Mesenchymal stem cell (in vitro differentiated cells and primary cell): ENCODE measurements at regions not wholly inside any gene's neighbourhood (a gene's known extent, or its start where the extent isn't known, plus 50 kb on each side); places are given as distances from the start of the nearest gene placed in this dataset.
A peak's percentile ranks its signal among the peaks of the same experiment; 100 is the strongest.

ENCODE experiments used
- DNase-seq: peaks from one replicate; pipeline ENCODE4 v3.0.0-alpha.2; 2013
- H2AFZ ChIP-seq: one replicate; pipeline ENCODE4 v1.6.1; 2013; ENCODE audit warnings: low read depth, mild to moderate bottlenecking, control low read depth, inconsistent platforms, low read length, moderate library complexity
- H2AK5ac ChIP-seq: 2 replicates; pipeline ENCODE4 v1.6.1; 2013; ENCODE audit warnings: low read length, moderate library complexity, mild to moderate bottlenecking, inconsistent platforms; ENCODE audit not compliant: severe bottlenecking
- H2BK120ac ChIP-seq: one replicate; pipeline ENCODE4 v1.6.1; 2013; ENCODE audit warnings: low read depth, mild to moderate bottlenecking, inconsistent platforms, low read length, moderate library complexity
- H2BK12ac ChIP-seq, 2 experiments: one replicate each; pipeline ENCODE4 v1.6.1; 2013; ENCODE audit warnings: inconsistent platforms in 2 of 2, low read length in 2 of 2, mild to moderate bottlenecking in 2 of 2, moderate library complexity in 2 of 2, control low read depth in 1 of 2
- H2BK15ac ChIP-seq: one replicate; pipeline ENCODE4 v1.6.1; 2013; ENCODE audit warnings: mild to moderate bottlenecking, low read depth, inconsistent platforms; ENCODE audit not compliant: poor library complexity, severe bottlenecking
- H2BK5ac ChIP-seq: 2 replicates; pipeline ENCODE4 v1.6.1; 2013; ENCODE audit warnings: low read depth, mild to moderate bottlenecking, low read length, control low read depth, inconsistent platforms; ENCODE audit not compliant: poor library complexity, severe bottlenecking
- H3K14ac ChIP-seq, 2 experiments: one replicate each; pipeline ENCODE4 v1.6.1; 2013; ENCODE audit warnings: inconsistent platforms in 2 of 2, low read length in 2 of 2, control low read depth in 1 of 2, mild to moderate bottlenecking in 1 of 2, moderate library complexity in 1 of 2
- H3K18ac ChIP-seq, 2 experiments: one replicate each; pipeline ENCODE4 v1.6.1; 2013; ENCODE audit warnings: inconsistent platforms in 2 of 2, low read length in 2 of 2, control low read depth in 1 of 2, low read depth in 1 of 2, mild to moderate bottlenecking in 1 of 2
- H3K23ac ChIP-seq, 2 experiments: one replicate each; pipeline ENCODE4 v1.6.1; 2013; ENCODE audit warnings: inconsistent platforms in 2 of 2, low read length in 2 of 2, mild to moderate bottlenecking in 2 of 2, moderate library complexity in 2 of 2, control low read depth in 1 of 2
- H3K27ac ChIP-seq: 2 replicates; pipeline ENCODE4 v1.5.1; 2013; ENCODE audit warnings: mild to moderate bottlenecking, moderate library complexity, low read length, control low read depth, inconsistent platforms; ENCODE audit not compliant: poor library complexity, severe bottlenecking
- H3K27me3 ChIP-seq, 2 experiments: 2 replicates each; pipeline versions ENCODE4 v1.6.1 to v1.7.0; 2013; ENCODE audit warnings: low read length in 2 of 2, mild to moderate bottlenecking in 2 of 2, moderate library complexity in 2 of 2, control low read depth in 1 of 2, inconsistent platforms in 1 of 2; ENCODE audit not compliant: control insufficient read depth in 1 of 2, insufficient read depth in 1 of 2
- H3K36me3 ChIP-seq, 2 experiments: 2 replicates each; pipeline versions ENCODE4 v1.6.1 to v1.7.0; 2013; ENCODE audit warnings: low read length in 2 of 2, control low read depth in 1 of 2, inconsistent platforms in 1 of 2, low read depth in 1 of 2, mild to moderate bottlenecking in 1 of 2; ENCODE audit not compliant: insufficient read depth in 2 of 2, control insufficient read depth in 1 of 2
- H3K4ac ChIP-seq, 2 experiments: one replicate each; pipeline ENCODE4 v1.6.1; 2013; ENCODE audit warnings: inconsistent platforms in 2 of 2, low read length in 2 of 2, mild to moderate bottlenecking in 2 of 2, moderate library complexity in 2 of 2, control low read depth in 1 of 2, low read depth in 1 of 2
- H3K4me1 ChIP-seq: 2 replicates; pipeline ENCODE4 v1.6.1; 2013; ENCODE audit warnings: low read depth, low read length, control low read depth; ENCODE audit not compliant: control insufficient read depth, insufficient read depth
- H3K4me2 ChIP-seq: 2 replicates; pipeline ENCODE4 v1.6.1; 2013; ENCODE audit warnings: low read length, mild to moderate bottlenecking, inconsistent platforms; ENCODE audit not compliant: poor library complexity, severe bottlenecking
- H3K4me3 ChIP-seq, 2 experiments: 2 replicates each; pipeline versions ENCODE4 v1.5.1 to v1.7.0; 2013; ENCODE audit warnings: low read length in 2 of 2, mild to moderate bottlenecking in 2 of 2, control low read depth in 1 of 2, low read depth in 1 of 2; ENCODE audit not compliant: insufficient read depth in 1 of 2
- H3K79me1 ChIP-seq: replicated peaks from 2 replicates; pipeline ENCODE4 v1.6.1; 2013; ENCODE audit warnings: mild to moderate bottlenecking, control low read depth, low read length, inconsistent platforms; ENCODE audit not compliant: poor library complexity, severe bottlenecking
- H3K9ac ChIP-seq: 2 replicates; pipeline ENCODE4 v1.7.0; 2013; ENCODE audit warnings: mild to moderate bottlenecking, low read length, moderate library complexity
- H3K9me3 ChIP-seq: 2 replicates; pipeline ENCODE4 v1.7.0; 2013; ENCODE audit warnings: mild to moderate bottlenecking, low read length; ENCODE audit not compliant: control insufficient read depth
- H4K8ac ChIP-seq: one replicate; pipeline ENCODE4 v1.6.1; 2013; ENCODE audit warnings: inconsistent platforms, mild to moderate bottlenecking, low read length, moderate library complexity
- H4K91ac ChIP-seq: one replicate; pipeline ENCODE4 v1.6.1; 2013; ENCODE audit warnings: mild to moderate bottlenecking, low read length, inconsistent platforms
- WGBS: methylation state at CpG from one replicate; pipeline ENCODE4 v1.1.7; 2013; ENCODE audit warnings: mixed read lengths; 5-methylcytosine and 5-hydroxymethylcytosine counted together

GRCh38 chr9:2300325-2300724 is 285.2 kb downstream of the SMARCA2 start:
- Histone ChIP-seq H2AK5ac (no peak overlapping the region), H3K4me1 (no peaks in the 10 kb centered on the region), H4K91ac (no peak overlapping the region), H4K8ac (no peak overlapping the region), H3K14ac (no peak overlapping the region), H3K9ac (no peak overlapping the region), H3K4ac (no peak overlapping the region), H3K27ac (no peak overlapping the region), H3K36me3 (no peaks in the 10 kb centered on the region), H2BK12ac (no peak overlapping the region), H3K9me3 (no peaks in the 10 kb centered on the region), H2BK120ac (no peak overlapping the region), H3K27me3 (no peaks in the 10 kb centered on the region), H3K23ac (no peak overlapping the region), H3K79me1 (no peaks in the 10 kb centered on the region), H2BK15ac (no peak overlapping the region), H2BK5ac (no peak overlapping the region), H2AFZ (no peak overlapping the region), H3K4me2 (no peak overlapping the region), H3K18ac (no peak overlapping the region), H3K4me3 (no peak overlapping the region)
- no peak for DNase-seq

- no peak overlapping the region for H3K4me2 ChIP-seq
- H3K4me3 ChIP-seq: no peak overlapping the region
- no peak for DNase-seq
- no peak overlapping the region for H3K14ac ChIP-seq
- H3K4ac ChIP-seq: no peak overlapping the region
- H3K27ac ChIP-seq: no peak overlapping the region
- no peak overlapping the region for H4K8ac ChIP-seq
- no peak overlapping the region for H2BK5ac ChIP-seq
- H2BK120ac ChIP-seq: no peak overlapping the region
- H2BK12ac ChIP-seq: no peak overlapping the region
- no peak overlapping the region for H2AK5ac ChIP-seq
- H3K27me3 ChIP-seq: no peaks in the 10 kb centered on the region
- H3K79me1 ChIP-seq: no peaks in the 10 kb centered on the region
- no peaks in the 10 kb centered on the region for H3K9me3 ChIP-seq
- H2AFZ ChIP-seq: no peak overlapping the region
- H3K36me3 ChIP-seq: no peaks in the 10 kb centered on the region
- no peak overlapping the region for H2BK15ac ChIP-seq
- no peaks in the 10 kb centered on the region for H3K4me1 ChIP-seq
- no peak overlapping the region for H4K91ac ChIP-seq
- H3K23ac ChIP-seq: no peak overlapping the region
- no peak overlapping the region for H3K9ac ChIP-seq
- WGBS: 83% methylated on average over 2 of the region's 2 CpGs
- H3K18ac ChIP-seq: no peak overlapping the region
Measured at GRCh38 chr9:2302606-2303005, 287.5 kb downstream of the SMARCA2 start.

- DNase-seq: no peak
- Histone ChIP-seq H2BK15ac (no peak overlapping the region), H3K9ac (no peak overlapping the region), H4K91ac (no peak overlapping the region), H3K4me3 (no peak overlapping the region), H2BK12ac (no peak overlapping the region), H3K18ac (no peak overlapping the region), H2BK5ac (no peak overlapping the region), H3K23ac (no peak overlapping the region), H3K79me1 (no peaks in the 10 kb centered on the region), H3K27ac (no peak overlapping the region), H3K14ac (no peak overlapping the region), H3K4me1 (no peaks in the 10 kb centered on the region), H3K4me2 (no peak overlapping the region), H4K8ac (no peak overlapping the region), H2BK120ac (no peak overlapping the region), H2AK5ac (no peak overlapping the region), H2AFZ (no peak overlapping the region), H3K9me3 (no peaks in the 10 kb centered on the region), H3K4ac (no peak overlapping the region), H3K36me3 (no peaks in the 10 kb centered on the region), H3K27me3 (no peaks in the 10 kb centered on the region)
- WGBS: 90% methylated on average over 2 of the region's 3 CpGs
Measured at GRCh38 chr9:2303056-2303455, 287.9 kb downstream of the SMARCA2 start.

DNA sequence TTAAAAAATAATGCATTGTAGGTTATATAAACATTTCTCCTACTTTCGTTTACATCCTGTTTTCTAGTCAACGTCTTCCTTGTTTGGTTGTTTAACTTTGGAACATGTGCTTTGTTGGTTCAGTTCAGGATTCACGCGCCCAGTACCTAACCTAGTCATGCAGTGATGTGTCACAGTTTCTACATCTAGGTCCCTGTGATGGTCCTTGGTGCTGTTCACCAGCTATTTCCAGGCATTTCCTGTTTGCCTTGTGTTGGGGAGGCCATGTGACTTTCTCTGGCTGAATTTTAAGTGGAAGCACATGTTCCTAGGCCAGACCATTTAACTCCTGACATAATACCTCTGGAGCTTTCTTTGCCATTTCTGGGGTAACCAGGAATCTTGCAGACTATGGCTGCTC is 292.3 kb downstream of the SMARCA2 start:
- H3K27ac ChIP-seq: no peak overlapping the region
- no peak overlapping the region for H3K4ac ChIP-seq
- H2AFZ ChIP-seq: no peak overlapping the region

More for the DNA sequence above, 292.3 kb downstream of the SMARCA2 start:
- Histone ChIP-seq H2BK12ac (no peak overlapping the region), H4K91ac (no peak overlapping the region), H3K18ac (no peak overlapping the region), H2BK15ac (no peak overlapping the region), H3K36me3 (no peaks in the 10 kb centered on the region), H3K23ac (no peak overlapping the region), H2BK5ac (no peak overlapping the region), H3K9ac (no peak overlapping the region), H3K4me3 (no peak overlapping the region), H3K27me3 (no peaks in the 10 kb centered on the region), H3K9me3 (peaks cover 30% of the 10 kb centered on the region), H3K14ac (no peak overlapping the region), H3K4me1 (no peaks in the 10 kb centered on the region), H4K8ac (no peak overlapping the region), H3K79me1 (no peaks in the 10 kb centered on the region), H2AK5ac (no peak overlapping the region), H3K4me2 (no peak overlapping the region), H2BK120ac (no peak overlapping the region)
- WGBS: 42% methylated on average over 3 of the region's 4 CpGs
- DNase-seq: peak; percentile 50
